Colonic mucosa (tissue), 4 donors: ENCODE measurements at regions not wholly inside any gene's neighbourhood (a gene's known extent, or its start where the extent isn't known, plus 50 kb on each side); places are given as distances from the start of the nearest gene placed in this dataset.

Experiments
- DNase-seq: peaks from one replicate; pipeline ENCODE4 v3.0.0-alpha.2; 2020
- H3K27ac ChIP-seq: fragments of 200-600 bp; one replicate; pipeline ENCODE4 v1.8.0; 2021
- H3K27me3 ChIP-seq: fragments of 200-600 bp; one replicate; pipeline ENCODE4 v1.8.0; 2021
- H3K36me3 ChIP-seq: fragments of 200-600 bp; one replicate; pipeline ENCODE4 v1.8.0; 2021
- H3K4me1 ChIP-seq: fragments of 200-600 bp; one replicate; pipeline ENCODE4 v1.8.0; 2021; ENCODE audit warnings: mild to moderate bottlenecking
- H3K4me3 ChIP-seq: fragments of 200-600 bp; one replicate; pipeline ENCODE4 v1.8.0; 2021
- H3K9ac ChIP-seq, 2 donors: one replicate each; pipeline ENCODE4 v1.7.0; 2013; ENCODE audit warnings: control low read depth in 2 of 2, low read depth in 2 of 2, low read length in 2 of 2
- H3K9me3 ChIP-seq: fragments of 200-600 bp; one replicate; pipeline ENCODE4 v1.8.0; 2021
- intact Hi-C: fragments of 100-400 bp; cut with DNase I; formaldehyde crosslinking; loops from one replicate; pipeline ENCODE4 v1.14.1; 2022
- TF ChIP-seq, protein P1 (sequence below): fragments of 200-600 bp; IDR thresholded peaks from one replicate; pipeline ENCODE4 v1.8.0; 2022; ENCODE audit warnings: antibody characterized with exemption, mild to moderate bottlenecking
- donor health status: healthy.
- donor health status: DM: no; HTN: no; CAD: no.
- donor health status: DM: no; HTN: no; CAD: no.

DNA sequence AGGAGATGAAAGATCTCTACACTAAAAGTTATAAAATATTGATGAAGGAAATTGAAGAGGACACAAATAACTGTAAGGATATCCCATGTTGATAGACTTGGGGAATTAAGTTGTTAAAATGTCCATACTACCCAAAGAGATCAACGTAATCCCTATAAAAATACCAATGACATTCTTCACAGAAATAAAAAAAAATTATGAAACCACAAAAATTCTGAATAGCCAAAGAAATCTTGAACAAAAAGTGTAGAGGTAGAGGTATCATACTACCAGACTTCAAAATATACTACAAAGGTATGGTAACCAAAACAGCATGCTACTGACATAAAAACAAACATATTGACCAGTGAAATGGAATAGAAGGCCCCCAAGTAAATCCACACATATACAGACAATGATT lies 71.5 kb upstream of the ELL2 start:
- Histone ChIP-seq H3K9ac (no peak overlapping the region), H3K27ac (no peak overlapping the region), H3K4me1 (no peaks in the 10 kb centered on the region), H3K27me3 (no peaks in the 10 kb centered on the region), H3K4me3 (no peak overlapping the region), H3K9me3 (no peaks in the 10 kb centered on the region), H3K36me3 (no peaks in the 10 kb centered on the region)
- DNase-seq: no peak
- TF ChIP-seq, protein P1, sequence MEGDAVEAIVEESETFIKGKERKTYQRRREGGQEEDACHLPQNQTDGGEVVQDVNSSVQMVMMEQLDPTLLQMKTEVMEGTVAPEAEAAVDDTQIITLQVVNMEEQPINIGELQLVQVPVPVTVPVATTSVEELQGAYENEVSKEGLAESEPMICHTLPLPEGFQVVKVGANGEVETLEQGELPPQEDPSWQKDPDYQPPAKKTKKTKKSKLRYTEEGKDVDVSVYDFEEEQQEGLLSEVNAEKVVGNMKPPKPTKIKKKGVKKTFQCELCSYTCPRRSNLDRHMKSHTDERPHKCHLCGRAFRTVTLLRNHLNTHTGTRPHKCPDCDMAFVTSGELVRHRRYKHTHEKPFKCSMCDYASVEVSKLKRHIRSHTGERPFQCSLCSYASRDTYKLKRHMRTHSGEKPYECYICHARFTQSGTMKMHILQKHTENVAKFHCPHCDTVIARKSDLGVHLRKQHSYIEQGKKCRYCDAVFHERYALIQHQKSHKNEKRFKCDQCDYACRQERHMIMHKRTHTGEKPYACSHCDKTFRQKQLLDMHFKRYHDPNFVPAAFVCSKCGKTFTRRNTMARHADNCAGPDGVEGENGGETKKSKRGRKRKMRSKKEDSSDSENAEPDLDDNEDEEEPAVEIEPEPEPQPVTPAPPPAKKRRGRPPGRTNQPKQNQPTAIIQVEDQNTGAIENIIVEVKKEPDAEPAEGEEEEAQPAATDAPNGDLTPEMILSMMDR: no peak
- intact Hi-C loops: no loop called here

DNA sequence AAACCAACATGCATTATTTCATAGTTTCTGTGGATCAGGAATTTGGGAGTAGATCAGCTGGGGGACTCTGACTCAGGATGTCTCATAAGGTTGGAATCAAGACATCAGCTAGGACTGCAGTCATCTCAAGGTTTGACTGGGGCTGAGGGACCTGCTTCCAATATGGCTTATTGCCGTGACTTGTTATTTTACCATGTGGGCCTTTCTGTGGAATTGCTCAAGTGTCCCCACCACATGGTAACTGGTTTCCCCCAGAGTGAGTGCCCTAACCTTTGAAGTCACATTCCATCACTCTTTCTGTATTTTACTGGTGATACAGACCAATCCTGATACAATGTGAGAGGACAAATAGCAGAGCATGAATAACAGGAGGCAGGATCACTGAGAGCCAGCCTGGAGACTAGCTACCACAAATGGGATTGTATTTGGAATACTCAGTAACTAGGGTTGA lies 70.2 kb upstream of the ELL2 start:
- Histone ChIP-seq H3K9ac (no peak overlapping the region), H3K9me3 (no peaks in the 10 kb centered on the region), H3K4me1 (no peaks in the 10 kb centered on the region), H3K36me3 (no peaks in the 10 kb centered on the region), H3K4me3 (no peak overlapping the region), H3K27ac (no peak overlapping the region), H3K27me3 (no peaks in the 10 kb centered on the region)
- intact Hi-C loops: no loop called here
- TF ChIP-seq, protein P1: no peak
- DNase-seq: no peak

DNA sequence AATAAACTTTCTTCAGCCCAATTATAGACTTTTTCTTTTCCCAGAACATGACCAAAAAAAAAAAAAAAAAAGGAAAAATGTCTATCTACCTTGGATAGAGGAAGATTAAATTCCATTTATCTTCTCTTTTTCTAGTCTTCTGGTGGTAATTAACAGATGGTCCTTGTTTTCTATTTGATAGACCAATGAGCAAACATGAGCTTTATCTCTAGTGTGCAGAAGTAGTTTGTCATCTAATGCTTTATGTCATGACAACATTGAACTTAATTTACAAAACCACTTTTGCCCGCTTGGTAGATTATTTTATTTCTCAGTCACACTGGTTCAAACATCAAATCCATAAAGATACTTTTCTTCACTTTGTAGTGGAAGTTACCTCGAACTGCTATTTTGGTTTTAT lies 69.5 kb upstream of the ELL2 start:
- TF ChIP-seq, protein P1: no peak
- Histone ChIP-seq H3K27me3 (no peaks in the 10 kb centered on the region), H3K4me3 (no peak overlapping the region), H3K27ac (no peak overlapping the region), H3K9me3 (no peaks in the 10 kb centered on the region), H3K9ac (no peak overlapping the region), H3K4me1 (no peaks in the 10 kb centered on the region), H3K36me3 (no peaks in the 10 kb centered on the region)
- no peak for DNase-seq
- intact Hi-C loops: no loop called here

DNA sequence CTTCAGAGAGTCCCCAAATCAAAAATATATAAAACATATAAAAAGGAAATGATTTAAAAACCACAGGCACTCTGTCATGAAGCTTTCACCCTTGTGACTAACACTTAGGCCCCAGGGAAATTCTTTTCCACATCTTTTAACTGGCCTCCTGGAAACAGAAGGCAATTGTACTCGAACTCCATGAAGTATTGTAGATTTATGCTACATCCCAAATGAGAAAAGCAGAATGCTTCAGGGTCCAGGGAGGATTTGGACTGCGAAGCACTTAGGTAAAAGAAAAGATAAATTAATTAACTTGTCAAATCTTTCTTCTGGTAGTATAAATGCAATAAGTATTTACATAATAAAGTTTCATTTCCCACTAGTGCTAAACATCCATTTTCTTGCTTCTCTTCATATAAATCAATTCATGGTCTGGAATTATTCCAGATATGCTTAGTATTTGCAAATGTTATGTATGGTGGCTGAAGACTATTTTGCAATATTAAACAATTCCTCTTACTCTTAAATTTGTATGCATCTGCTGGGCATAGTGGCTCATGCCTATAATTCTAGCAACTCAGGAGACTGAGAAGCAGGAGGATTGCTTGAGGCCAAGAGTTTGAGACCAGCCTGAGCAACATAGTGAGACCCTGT lies 64.9 kb upstream of the ELL2 start:
- no peaks in the 10 kb centered on the region for H3K27me3 ChIP-seq
- TF ChIP-seq, protein P1: no peak
- intact Hi-C loops: no loop called here
- no peaks in the 10 kb centered on the region for H3K36me3 ChIP-seq
- H3K4me3 ChIP-seq: no peak overlapping the region
- no peak overlapping the region for H3K27ac ChIP-seq
- no peaks in the 10 kb centered on the region for H3K4me1 ChIP-seq
- no peak overlapping the region for H3K9ac ChIP-seq
- DNase-seq: no peak
- H3K9me3 ChIP-seq: no peaks in the 10 kb centered on the region

DNA sequence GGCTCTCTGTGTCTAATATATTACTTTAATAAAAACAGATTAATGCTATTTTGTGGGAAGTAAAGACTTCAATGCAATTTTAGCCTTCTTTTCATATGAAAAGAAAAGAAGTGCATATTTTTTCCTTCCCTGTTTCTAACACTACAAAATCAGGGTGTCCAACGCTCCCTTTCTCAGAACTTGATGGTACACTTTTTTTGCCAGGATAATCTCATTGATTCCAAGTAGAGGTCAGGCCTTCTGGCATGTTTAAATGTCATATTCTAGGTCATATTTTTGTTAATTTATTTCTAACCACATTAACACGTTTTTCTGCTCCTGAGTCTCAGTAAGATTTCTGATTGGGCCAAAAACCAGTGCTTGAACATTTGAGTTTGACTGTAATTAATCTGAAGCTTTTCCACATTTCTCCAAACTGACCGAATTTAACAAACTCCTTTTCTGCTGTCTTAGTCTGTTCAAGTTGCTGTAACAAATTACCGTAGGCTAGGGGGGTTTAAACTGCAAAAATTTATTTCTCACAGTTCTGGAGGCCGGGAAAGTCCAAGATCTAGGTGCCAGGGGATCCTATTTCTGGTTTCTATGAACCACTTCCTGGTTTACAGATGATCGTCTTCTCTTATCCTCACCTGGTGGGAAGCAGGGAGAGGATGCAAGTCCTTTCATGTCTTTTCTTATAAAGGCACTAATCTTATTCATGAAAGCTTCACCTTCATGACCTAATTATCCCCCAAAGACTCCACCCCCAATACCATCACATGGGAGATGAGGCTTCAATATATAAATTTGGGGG lies 63.2 kb upstream of the ELL2 start:
- intact Hi-C loops: no loop called here
- no peak overlapping the region for H3K4me3 ChIP-seq
- H3K4me1 ChIP-seq: no peaks in the 10 kb centered on the region
- no peaks in the 10 kb centered on the region for H3K27me3 ChIP-seq
- H3K36me3 ChIP-seq: no peaks in the 10 kb centered on the region
- DNase-seq: no peak
- H3K27ac ChIP-seq: no peak overlapping the region
- H3K9ac ChIP-seq: no peak overlapping the region
- H3K9me3 ChIP-seq: no peaks in the 10 kb centered on the region
- TF ChIP-seq, protein P1: no peak
